ENCODE measurements at regions not wholly inside any gene's neighbourhood (a gene's known extent, or its start where the extent isn't known, plus 50 kb on each side); places are given as distances from the start of the nearest gene placed in this dataset.

GRCh38 chr13:53343361-53343744 lies 314.7 kb downstream of the OLFM4 start:
- no peak for TF ChIP-seq CTCF (conservative IDR thresholded peaks at IDR 0.05 in 1 of 2, IDR thresholded peaks at IDR 0.05 in 1 of 2; ENCODE audit: extremely low read depth in 1 of 2, insufficient read depth in 1 of 2, low read depth in 1 of 2, low read length in 2 of 2)
- TF ChIP-seq EZH2 (IDR thresholded peaks at IDR 0.05; ENCODE audit: borderline replicate concordance, low read length): no peak
